GM20000 (cell line): ENCODE measurements at regions not wholly inside any gene's neighbourhood (a gene's known extent, or its start where the extent isn't known, plus 50 kb on each side); places are given as distances from the start of the nearest gene placed in this dataset.
"Not testable (repeated sequence)": the region's sequence is repeated elsewhere in the genome, so short reads cannot be mapped to it uniquely, and the experiment has no call there.

ENCODE experiments used
- DNase-seq: peaks from one replicate; pipeline ENCODE4 v3.0.0; 2012; ENCODE audit warnings: low spot score
- TF ChIP-seq, protein P1 (sequence below): IDR thresholded peaks from 2 replicates; pipeline ENCODE4 v1.5.1; 2012; ENCODE audit warnings: mild to moderate bottlenecking, control low read depth; ENCODE audit errors: extremely low read depth, missing control alignments

DNA sequence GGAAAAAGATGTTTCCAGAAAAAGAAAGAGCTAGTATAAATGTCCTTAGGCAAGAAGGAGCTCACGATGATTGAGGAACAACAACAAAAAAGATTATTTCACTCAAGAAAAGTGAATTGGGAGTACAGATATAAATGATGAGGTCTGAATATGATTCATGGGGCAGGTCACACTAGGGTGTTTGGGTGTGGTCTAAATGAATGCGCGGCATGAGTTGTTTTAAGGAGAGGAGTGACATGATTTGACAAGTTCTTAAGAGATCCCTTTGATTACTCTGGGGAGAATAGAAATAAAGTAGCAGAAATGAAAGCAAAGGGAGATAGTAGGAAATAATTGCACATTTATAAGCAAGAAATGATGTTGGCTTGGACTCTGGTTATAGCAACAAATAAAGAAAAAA lies 59.3 kb downstream of the NUTM2D start:
- DNase-seq = not testable (repeated sequence)

DNA sequence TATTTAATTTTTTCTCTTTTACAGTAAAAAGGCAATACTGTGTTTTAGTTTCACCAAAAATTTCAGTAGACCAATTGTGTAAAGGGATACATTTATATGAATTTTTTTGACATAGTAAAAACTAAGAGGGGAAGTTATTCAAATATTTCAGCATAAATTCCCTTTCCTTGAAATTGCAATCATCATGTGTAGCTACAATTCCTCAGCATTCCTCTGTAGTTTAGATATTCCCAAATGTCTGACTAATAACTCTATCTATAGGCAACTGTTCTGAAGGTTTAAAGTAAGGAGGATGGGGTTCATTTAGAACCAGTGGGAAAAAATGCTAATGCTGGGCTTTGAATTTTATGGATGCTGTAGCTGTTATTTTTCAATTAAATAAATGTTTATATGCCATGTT lies 65.1 kb downstream of the NUTM2D start:
- DNase-seq = not testable (repeated sequence)

DNA sequence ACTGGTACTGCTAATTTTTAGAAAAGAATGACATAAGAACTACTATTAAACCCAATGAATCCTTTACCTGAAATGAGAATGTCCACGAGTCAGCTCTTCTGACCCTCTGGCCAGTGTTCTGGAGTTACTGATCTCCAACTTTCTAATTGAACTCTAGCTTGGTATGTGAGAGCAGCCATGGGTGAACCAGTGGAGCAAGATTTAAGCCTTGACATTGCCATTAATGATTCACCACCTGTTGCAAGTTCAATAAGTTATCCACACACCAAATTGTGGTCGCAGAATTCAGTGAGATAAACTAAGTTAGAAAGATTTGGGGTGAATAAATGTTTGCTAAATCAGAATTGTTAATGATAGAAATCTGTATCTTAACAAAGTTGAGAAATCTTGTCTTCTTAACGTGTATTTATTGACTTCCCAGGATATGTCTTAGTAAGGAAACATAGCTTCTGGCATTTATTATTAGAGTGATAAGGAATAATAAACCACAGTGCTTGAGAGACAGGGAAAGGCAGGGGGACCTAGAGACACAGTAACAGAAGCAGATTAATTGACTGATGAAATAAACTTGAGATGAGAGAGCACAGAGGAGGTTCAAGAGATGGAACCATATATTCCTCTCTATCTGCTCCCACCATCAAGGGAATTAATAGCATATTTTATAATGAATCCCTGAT lies 67.3 kb downstream of the NUTM2D start:
- not testable (repeated sequence) for DNase-seq

DNA sequence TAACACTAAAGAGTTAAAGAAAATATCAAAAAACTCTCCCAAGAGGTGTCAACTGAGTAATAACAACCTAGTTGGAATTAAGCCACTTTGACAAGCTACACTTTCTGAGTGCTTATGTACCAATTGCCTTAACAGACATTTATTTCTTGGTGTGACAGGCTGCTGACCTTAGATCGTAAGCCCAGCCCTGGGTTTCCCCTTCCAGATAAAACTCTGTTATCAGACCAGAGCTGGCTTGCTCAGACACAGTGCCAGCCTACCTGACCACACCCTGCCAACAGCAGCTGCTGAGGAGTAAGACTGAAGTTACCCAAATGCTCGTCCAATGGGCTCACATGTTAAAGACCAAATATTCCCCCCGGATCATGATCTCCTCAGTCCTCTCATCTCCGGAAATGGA lies 70.9 kb upstream of the MINPP1 start:
- not testable (repeated sequence) for DNase-seq

DNA sequence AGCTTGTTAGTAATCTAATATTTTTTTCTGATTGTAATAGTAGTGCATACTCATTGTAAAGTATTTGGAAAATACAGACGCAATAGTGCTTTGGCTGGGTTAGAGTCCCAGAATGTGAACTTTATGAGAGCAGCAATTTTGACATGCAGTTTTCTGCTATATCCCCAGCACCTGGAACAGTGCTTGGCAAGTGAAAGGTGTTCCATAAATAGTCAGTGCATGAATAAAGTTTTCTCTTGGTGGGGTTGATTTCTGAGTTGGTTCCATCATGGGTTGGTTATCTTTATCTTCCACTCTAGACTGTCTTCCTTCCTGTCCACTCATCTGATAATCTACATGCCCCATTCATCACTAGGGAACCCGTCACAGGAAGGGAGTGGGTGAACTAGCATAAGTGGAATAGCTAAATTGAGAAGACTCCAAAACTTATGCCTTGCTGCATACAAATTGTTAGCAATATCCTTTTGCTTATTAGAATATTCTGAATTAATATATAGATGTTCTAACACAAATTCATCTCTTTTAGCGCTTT lies 69.3 kb upstream of the MINPP1 start:
- DNase-seq = not testable (repeated sequence)

DNA sequence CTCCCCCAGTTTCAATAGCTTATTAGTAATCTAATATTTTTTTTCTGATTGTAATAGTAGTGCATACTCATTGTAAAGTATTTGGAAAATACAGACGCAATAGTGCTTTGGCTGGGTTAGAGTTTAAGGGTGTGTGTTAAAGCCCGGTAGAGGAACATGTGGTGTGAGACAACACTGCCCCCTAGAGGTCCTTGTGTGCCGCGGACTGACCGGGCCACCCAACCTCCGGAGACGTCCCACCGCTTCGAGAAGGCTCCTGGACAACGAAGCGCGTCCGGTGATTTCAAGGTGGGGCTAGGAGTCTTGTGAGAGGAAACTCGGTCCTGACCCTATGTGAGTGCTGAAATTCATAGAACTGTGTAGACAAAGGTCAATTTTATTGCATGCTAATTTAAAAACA lies 68.6 kb upstream of the MINPP1 start:
- TF ChIP-seq, protein P1, sequence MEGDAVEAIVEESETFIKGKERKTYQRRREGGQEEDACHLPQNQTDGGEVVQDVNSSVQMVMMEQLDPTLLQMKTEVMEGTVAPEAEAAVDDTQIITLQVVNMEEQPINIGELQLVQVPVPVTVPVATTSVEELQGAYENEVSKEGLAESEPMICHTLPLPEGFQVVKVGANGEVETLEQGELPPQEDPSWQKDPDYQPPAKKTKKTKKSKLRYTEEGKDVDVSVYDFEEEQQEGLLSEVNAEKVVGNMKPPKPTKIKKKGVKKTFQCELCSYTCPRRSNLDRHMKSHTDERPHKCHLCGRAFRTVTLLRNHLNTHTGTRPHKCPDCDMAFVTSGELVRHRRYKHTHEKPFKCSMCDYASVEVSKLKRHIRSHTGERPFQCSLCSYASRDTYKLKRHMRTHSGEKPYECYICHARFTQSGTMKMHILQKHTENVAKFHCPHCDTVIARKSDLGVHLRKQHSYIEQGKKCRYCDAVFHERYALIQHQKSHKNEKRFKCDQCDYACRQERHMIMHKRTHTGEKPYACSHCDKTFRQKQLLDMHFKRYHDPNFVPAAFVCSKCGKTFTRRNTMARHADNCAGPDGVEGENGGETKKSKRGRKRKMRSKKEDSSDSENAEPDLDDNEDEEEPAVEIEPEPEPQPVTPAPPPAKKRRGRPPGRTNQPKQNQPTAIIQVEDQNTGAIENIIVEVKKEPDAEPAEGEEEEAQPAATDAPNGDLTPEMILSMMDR = peak; percentile 5
- not testable (repeated sequence) for DNase-seq

DNA sequence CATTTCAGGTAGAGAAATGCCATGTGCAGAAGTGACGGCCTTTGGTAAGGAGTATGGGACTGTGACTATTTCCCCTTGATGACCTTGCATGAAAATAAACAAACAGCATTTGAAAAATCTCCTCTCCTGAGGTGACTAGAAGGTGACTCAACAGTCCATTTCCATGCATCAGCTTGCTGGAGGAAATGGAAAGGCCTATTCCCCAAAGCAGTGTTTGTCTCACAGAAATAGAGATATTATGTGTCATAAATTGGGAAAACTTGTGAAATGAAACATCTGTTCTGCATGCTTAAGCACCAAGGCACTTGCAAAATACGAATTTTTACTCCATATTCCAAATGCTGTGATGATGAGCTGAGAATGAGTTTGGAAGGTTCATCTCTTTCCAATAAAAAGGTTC lies 67.2 kb upstream of the MINPP1 start:
- DNase-seq = not testable (repeated sequence)
